ENCODE measurements at regions not wholly inside any gene's neighbourhood (a gene's known extent, or its start where the extent isn't known, plus 50 kb on each side); places are given as distances from the start of the nearest gene placed in this dataset.

DNA sequence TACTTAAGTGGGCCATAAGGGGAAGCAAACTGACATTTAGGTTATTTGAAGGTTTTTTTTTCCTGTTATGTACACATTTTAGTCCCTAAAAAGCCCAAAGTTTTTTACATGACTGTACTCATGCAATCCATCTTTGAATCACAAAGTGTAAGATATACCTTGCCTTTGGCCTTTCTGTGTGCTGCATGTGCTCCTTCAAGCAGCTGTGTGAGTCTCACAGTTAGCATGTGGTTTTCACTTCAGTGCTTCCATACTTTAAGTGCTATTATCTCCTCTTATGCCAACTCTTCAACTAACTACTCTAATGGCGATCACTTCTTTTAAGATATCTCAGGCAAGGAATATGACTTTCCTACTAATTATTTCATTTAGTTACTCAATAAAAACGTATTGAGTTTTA, 597.1 kb upstream of the ACVR2A start:
- Histone ChIP-seq H3K4me1 (ENCODE audit: insufficient read depth) (no peaks in the 10 kb centered on the region), H3K27ac (ENCODE audit: low read depth) (no peak overlapping the region), H3K4me3 (ENCODE audit: low read depth, low read length) (no peak overlapping the region), H3K36me3 (ENCODE audit: insufficient read depth) (peaks cover 2% of the 10 kb centered on the region)
- WGBS = 83% methylated on average over 2 of the region's 2 CpGs
- no peak for DNase-seq (ENCODE audit: extremely low spot score)

DNA sequence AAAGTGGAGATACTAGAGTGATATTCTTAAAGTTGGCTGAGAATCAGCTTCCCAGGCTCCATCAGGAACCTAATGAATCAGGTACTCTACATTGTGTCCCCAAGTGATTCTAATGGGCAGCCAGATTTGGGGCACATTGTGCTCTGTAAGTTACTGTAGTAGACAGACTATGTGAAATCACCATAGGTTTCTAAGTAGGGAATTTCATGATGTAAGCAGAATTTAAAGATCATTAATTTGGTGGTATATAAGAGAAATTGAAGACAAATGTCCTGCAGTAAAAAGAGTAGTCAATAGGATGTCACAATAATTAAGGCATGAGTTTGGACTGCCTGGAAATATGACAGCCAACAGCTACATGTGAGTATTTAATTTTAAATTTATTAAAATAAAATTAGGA, 602.4 kb upstream of the ACVR2A start:
- H3K4me3 ChIP-seq (ENCODE audit: low read depth, low read length) = no peak overlapping the region
- DNase-seq (ENCODE audit: extremely low spot score) = no peak

DNA sequence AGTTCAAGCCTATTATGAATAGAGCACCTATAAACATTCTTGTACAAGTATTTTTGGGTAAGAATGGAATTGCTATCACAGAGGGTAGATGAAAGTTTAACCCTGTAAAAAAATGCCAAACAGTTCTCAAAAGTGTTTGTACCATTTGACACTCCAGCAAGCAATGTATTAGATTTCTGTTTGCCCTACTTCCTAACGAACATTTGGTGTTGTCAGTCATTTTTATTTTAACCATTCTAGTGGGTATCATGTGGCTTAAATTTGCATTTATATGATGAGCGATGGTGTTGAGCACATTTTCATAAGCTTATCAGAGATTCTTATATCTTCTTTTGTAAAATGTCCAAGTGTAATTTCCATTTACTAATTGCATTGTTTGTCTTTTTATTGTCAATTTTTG, 608.2 kb upstream of the ACVR2A start:
- WGBS = 88% methylated on average over 2 of the region's 2 CpGs
- Histone ChIP-seq H3K4me3 (ENCODE audit: low read depth, low read length) (no peak overlapping the region), H3K4me1 (ENCODE audit: insufficient read depth) (no peaks in the 10 kb centered on the region), H3K27ac (ENCODE audit: low read depth) (no peak overlapping the region), H3K36me3 (ENCODE audit: insufficient read depth) (no peaks in the 10 kb centered on the region)
- DNase-seq (ENCODE audit: extremely low spot score) = no peak

More for the DNA sequence above, 602.4 kb upstream of the ACVR2A start:
- Histone ChIP-seq H3K27ac (ENCODE audit: low read depth) (no peak overlapping the region), H3K36me3 (ENCODE audit: insufficient read depth) (no peaks in the 10 kb centered on the region), H3K4me1 (ENCODE audit: insufficient read depth) (no peaks in the 10 kb centered on the region)

DNA sequence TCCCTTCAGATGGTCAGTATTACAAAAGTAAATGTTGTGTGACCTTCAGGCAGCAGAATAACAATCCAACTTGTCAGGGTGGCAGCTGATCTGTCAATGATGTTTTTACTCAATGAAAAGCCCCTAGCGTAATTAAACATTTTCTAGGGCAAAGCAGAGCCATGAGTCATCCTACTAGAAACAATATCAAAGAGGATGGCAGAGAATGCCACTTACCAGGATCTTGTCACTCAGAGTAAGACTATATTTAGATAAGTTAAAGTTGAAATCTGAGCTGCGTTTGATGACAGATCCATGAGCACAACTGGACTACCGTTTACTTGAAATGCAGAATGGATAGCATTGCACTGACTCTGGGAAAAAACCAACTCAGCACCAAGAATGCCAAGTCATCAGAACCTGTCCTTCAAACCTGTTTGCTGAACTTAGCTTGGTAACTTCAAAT, 612.6 kb upstream of the ACVR2A start:
- Histone ChIP-seq H3K4me3 (ENCODE audit: low read depth, low read length) (no peak overlapping the region), H3K4me1 (ENCODE audit: insufficient read depth) (no peaks in the 10 kb centered on the region), H3K36me3 (ENCODE audit: insufficient read depth) (no peaks in the 10 kb centered on the region), H3K27ac (ENCODE audit: low read depth) (no peak overlapping the region)
- no peak for DNase-seq (ENCODE audit: extremely low spot score)
- 78% methylated on average over 3 of the region's 3 CpGs for WGBS

DNA sequence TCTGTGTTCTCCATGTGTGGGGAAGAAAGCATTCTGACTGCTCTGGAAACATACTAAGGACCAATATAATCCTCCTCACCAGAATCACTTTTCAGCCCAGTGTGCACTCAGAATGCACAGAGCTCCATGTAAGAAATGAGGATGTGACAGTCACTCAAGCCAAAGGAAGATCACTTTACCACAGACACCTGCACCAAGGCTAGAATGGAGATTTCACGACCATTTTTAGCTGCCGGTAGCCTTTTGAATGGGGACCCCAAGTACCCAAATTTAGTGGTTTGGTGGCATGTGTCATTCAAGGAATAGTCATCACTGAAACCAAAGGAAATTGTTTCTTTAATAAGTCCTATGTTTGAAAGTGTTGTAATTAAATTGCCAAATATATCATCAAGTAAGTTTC, 613.2 kb upstream of the ACVR2A start:
- H3K27ac ChIP-seq (ENCODE audit: low read depth) = no peak overlapping the region
- no peak overlapping the region for H3K4me3 ChIP-seq (ENCODE audit: low read depth, low read length)
- DNase-seq (ENCODE audit: extremely low spot score) = no peak
- 96% methylated on average over 2 of the region's 2 CpGs for WGBS
- no peaks in the 10 kb centered on the region for H3K4me1 ChIP-seq (ENCODE audit: insufficient read depth)
- H3K36me3 ChIP-seq (ENCODE audit: insufficient read depth) = no peaks in the 10 kb centered on the region

DNA sequence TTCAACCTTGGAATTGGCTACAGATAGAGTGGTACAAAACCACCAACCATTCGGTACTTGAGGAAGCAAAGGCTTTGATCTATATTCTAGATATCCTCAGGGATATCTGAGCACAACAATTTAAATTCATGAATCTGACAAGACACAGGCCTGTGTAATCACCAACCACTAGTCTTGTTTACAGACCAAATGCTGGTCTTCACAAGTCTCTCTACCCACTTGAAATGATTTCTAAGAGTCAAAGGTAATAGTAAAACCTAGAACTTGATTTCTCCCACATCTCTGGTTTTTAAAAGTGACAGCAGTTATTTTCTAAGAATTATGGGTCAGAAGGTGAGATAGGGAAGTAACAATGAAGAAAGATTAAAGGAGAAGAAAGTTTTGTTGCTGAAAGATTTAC, 613.7 kb upstream of the ACVR2A start:
- H3K36me3 ChIP-seq (ENCODE audit: insufficient read depth) = no peaks in the 10 kb centered on the region
- H3K27ac ChIP-seq (ENCODE audit: low read depth) = no peak overlapping the region
- no peaks in the 10 kb centered on the region for H3K4me1 ChIP-seq (ENCODE audit: insufficient read depth)
- whole genome bisulfite sequencing = 69% methylated on average over 1 of the region's 1 CpG
- no peak for DNase-seq (ENCODE audit: extremely low spot score)
- no peak overlapping the region for H3K4me3 ChIP-seq (ENCODE audit: low read depth, low read length)

DNA sequence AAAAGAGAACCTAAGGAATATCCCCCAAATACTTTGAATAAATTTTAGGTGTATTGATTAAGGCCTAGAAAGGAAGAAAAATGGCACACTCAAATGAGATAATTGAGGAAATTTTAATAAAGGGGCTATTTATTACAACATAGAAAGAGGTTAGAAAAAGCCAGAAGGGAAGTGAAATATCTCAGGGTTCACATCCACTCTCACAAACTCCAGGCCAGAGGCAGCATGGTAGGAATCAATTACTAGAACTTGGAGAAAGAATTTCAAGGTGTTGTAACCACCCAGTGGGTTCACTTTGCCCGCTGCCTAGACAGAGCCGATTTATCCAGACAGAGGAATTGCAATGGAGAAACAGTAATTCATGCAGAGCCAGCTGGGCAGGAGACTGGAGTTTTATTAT, 617.5 kb upstream of the ACVR2A start:
- DNase-seq (ENCODE audit: extremely low spot score) = no peak
- no peak overlapping the region for H3K4me3 ChIP-seq (ENCODE audit: low read depth, low read length)
- WGBS = 92% methylated on average over 2 of the region's 2 CpGs
- H3K27ac ChIP-seq (ENCODE audit: low read depth) = no peak overlapping the region
- H3K36me3 ChIP-seq (ENCODE audit: insufficient read depth) = no peaks in the 10 kb centered on the region
- H3K4me1 ChIP-seq (ENCODE audit: insufficient read depth) = no peaks in the 10 kb centered on the region

DNA sequence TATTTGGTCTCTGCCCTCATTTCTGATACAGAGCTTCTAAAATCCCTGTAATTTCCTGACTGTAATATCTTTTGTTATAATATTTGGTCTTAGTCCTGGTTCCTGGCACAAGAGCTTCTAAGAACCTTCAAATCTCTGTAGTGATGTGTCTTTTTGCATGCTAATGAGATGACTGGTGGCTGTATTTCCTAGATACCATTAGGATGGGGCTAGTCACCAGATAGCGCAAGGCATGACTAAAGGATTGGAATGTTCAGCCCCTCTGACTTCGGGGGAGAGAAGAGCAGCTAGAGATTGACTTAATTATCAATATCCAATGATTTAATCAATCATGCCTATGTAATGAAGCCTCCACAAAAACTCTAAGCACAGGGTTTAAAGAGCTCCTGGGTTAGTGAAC, 620.8 kb upstream of the ACVR2A start:
- no peaks in the 10 kb centered on the region for H3K4me1 ChIP-seq (ENCODE audit: insufficient read depth)
- WGBS = 90% methylated on average over 2 of the region's 2 CpGs
- no peak for DNase-seq (ENCODE audit: extremely low spot score)

DNA sequence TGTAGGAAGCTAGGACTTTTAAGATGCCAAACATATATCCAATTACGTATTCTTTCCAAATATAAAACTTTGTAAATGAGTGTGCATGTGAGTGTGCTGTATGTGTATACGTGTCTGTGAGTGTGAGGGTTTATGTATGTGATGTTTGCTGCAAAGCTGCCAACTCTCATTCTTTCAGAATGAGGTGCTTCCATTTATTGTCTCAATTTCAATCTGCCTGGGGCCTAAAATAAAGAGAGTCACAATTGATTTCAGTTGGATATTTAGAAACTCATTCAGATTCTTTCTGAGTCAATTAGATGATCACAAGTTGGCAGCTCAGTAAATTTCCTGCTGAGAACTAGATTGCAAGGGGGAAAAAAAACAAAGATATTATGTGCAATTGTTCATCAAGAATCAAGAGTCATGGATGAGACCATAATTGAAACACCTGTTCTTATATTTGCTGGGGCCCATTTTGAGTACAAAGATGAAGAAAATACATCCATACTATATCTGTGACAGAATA, 621.2 kb upstream of the ACVR2A start:
- no peaks in the 10 kb centered on the region for H3K36me3 ChIP-seq (ENCODE audit: insufficient read depth)
- no peak for DNase-seq (ENCODE audit: extremely low spot score)
- H3K4me3 ChIP-seq (ENCODE audit: low read depth, low read length) = no peak overlapping the region
- no peak overlapping the region for H3K27ac ChIP-seq (ENCODE audit: low read depth)
- no peaks in the 10 kb centered on the region for H3K4me1 ChIP-seq (ENCODE audit: insufficient read depth)
- WGBS = 72% methylated on average over 2 of the region's 2 CpGs

More for the DNA sequence above, 620.8 kb upstream of the ACVR2A start:
- Histone ChIP-seq H3K36me3 (ENCODE audit: insufficient read depth) (no peaks in the 10 kb centered on the region), H3K4me3 (ENCODE audit: low read depth, low read length) (no peak overlapping the region), H3K27ac (ENCODE audit: low read depth) (no peak overlapping the region)

DNA sequence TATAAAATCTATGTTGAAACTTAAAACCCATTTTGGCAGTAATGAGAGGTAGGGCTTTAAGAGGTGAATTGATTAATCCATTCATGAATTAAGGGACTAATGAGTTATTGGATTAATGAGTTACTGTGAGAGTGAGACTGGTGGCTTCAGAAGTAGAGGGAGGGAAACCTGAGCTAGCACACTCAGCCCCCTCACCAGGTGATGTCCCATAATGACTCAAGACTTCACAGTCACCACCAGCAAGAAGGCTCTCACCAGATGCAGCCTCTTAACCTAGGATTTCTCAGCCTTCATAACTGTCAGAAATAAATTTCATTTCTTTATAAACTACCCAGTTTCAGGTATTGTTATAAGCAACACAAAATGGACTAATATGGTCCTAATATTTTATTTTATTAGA, 621.7 kb upstream of the ACVR2A start:
- no peak overlapping the region for H3K27ac ChIP-seq (ENCODE audit: low read depth)
- no peak overlapping the region for H3K4me3 ChIP-seq (ENCODE audit: low read depth, low read length)
- no peak for DNase-seq (ENCODE audit: extremely low spot score)
- H3K36me3 ChIP-seq (ENCODE audit: insufficient read depth) = no peaks in the 10 kb centered on the region
- H3K4me1 ChIP-seq (ENCODE audit: insufficient read depth) = no peaks in the 10 kb centered on the region

DNA sequence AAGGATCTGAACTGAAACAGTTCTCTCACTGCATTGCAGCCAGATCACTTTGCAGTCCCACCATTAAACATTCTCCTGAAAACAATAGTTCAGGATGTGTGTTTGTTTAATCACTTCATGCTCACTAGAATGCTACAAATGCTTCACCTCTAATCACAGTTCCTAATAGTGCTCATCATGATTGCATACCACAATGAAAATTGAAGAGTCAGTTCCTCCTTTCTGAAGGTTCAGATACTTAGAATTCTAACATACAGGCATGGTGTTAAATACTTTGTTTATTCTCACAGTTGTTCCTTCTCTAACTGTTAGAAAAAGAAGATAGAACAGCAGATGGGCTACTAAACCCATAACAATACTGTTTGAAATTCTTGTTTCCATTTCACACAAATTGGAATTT, 622.3 kb upstream of the ACVR2A start:
- Histone ChIP-seq H3K27ac (ENCODE audit: low read depth) (no peak overlapping the region), H3K36me3 (ENCODE audit: insufficient read depth) (no peaks in the 10 kb centered on the region), H3K4me3 (ENCODE audit: low read depth, low read length) (no peak overlapping the region), H3K4me1 (ENCODE audit: insufficient read depth) (no peaks in the 10 kb centered on the region)
- no peak for DNase-seq (ENCODE audit: extremely low spot score)

DNA sequence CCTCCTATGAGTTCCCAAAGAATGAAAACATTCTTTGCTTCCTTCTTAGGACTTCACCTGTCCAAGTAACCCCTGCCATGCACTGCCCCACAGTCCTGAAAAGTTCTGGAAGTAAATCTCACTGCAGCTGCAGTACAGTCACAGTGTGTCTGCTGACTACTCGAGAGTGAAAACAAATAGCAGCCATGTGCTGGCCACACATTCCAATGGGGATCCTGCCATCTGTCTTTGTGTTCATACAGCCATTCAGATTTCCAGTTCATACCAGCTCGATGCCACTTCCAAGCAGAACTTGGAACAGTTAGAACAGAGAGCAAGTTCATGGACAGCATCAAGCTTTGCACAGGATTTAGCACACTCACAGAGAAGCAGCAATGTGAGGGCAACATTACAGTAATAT, 629.9 kb upstream of the ACVR2A start:
- no peak for DNase-seq (ENCODE audit: extremely low spot score)
- H3K4me1 ChIP-seq (ENCODE audit: insufficient read depth) = no peaks in the 10 kb centered on the region
- WGBS = 56% methylated on average over 2 of the region's 2 CpGs
- no peak overlapping the region for H3K4me3 ChIP-seq (ENCODE audit: low read depth, low read length)
- no peak overlapping the region for H3K27ac ChIP-seq (ENCODE audit: low read depth)
- H3K36me3 ChIP-seq (ENCODE audit: insufficient read depth) = no peaks in the 10 kb centered on the region

DNA sequence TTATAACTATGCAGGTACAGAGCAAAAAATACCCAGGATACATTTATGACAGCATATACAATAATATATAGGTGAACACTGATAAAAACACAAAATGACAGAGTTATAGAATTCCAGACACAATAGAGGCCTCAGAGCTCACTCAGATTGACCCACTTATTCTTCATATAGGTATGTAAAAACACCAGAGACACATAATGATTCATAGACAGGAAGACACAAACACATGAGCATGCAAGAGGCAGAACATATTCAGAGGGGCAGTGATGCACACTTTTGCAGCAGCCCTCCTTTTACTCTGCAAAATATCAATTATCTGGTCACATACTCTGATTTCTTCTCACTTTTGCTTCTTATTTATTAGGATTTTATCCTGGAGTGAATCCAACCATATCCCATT, 633.3 kb upstream of the ACVR2A start:
- Histone ChIP-seq H3K36me3 (ENCODE audit: insufficient read depth) (no peaks in the 10 kb centered on the region), H3K27ac (ENCODE audit: low read depth) (no peak overlapping the region), H3K4me3 (ENCODE audit: low read depth, low read length) (no peak overlapping the region), H3K4me1 (ENCODE audit: insufficient read depth) (no peaks in the 10 kb centered on the region)
- no peak for DNase-seq (ENCODE audit: extremely low spot score)

DNA sequence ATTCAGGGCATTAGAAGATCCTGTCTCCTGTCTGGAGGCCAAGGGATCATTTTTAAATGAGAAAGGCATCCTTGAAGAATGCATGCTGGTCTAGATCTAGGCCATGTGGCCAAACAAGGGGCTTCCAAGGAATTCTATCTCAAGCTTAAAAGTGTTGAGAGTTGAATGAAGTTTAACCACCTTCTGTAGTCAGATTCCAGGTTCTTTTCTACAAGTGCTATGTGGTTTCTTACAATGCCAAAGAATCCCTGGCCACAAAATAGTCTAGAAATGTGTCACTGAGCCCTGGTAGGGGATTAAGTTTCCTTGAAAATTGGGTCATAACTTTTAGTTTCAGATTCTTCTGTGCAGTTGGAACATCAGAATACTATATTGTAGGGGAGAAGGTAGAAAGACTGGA, 640.7 kb upstream of the ACVR2A start:
- DNase-seq (ENCODE audit: extremely low spot score) = no peak
- H3K27ac ChIP-seq (ENCODE audit: low read depth) = no peak overlapping the region
- no peaks in the 10 kb centered on the region for H3K4me1 ChIP-seq (ENCODE audit: insufficient read depth)
- H3K36me3 ChIP-seq (ENCODE audit: insufficient read depth) = no peaks in the 10 kb centered on the region
- H3K4me3 ChIP-seq (ENCODE audit: low read depth, low read length) = no peak overlapping the region

DNA sequence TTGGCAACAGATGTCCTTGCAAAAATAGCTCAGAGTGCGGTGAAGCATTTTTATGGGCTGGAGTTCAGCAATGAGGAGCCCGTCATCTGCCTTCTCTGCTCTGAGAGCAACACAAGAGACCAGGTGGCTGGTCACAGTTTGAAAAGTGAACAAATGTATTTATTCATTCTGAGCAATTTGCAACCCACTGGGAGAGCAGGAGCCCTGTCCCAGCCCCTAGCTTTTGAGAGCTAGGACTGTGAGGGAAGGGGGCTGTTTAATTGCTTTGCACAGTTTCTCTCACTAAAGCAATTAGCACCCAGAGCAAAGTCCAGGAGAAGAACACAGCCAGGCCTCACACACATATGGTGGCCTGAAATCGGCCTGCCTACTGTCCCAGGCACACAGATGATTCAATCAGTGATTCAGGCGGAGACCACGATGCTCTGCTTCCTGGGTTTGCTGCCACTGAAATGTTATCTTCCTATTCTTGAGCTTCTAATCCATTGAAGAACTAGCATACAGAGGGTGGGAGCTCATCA, 646.1 kb upstream of the ACVR2A start:
- 64% methylated on average over 5 of the region's 5 CpGs for WGBS
- no peak for DNase-seq (ENCODE audit: extremely low spot score)

More for the DNA sequence above, 646.1 kb upstream of the ACVR2A start:
- H3K4me1 ChIP-seq (ENCODE audit: insufficient read depth) = peaks cover 1% of the 10 kb centered on the region
- no peak overlapping the region for H3K4me3 ChIP-seq (ENCODE audit: low read depth, low read length)
- no peak overlapping the region for H3K27ac ChIP-seq (ENCODE audit: low read depth)
- H3K36me3 ChIP-seq (ENCODE audit: insufficient read depth) = no peaks in the 10 kb centered on the region
